Fibroblast of villous mesenchyme (primary cell): ENCODE measurements at regions not wholly inside any gene's neighbourhood (a gene's known extent, or its start where the extent isn't known, plus 50 kb on each side); places are given as distances from the start of the nearest gene placed in this dataset.
A peak's percentile ranks its signal among the peaks of the same experiment; 100 is the strongest.

Experiments used
- DNase-seq: peaks from one replicate; pipeline ENCODE4 v3.0.0-alpha.2; 2010; ENCODE audit warnings: low read depth
- H3K4me3 ChIP-seq: 2 replicates; pipeline ENCODE4 v1.5.1; 2011; ENCODE audit warnings: low read depth, mild to moderate bottlenecking, low read length
- TF ChIP-seq, protein P1 (sequence below): IDR thresholded peaks from 2 replicates; pipeline ENCODE4 v1.5.1; 2012; ENCODE audit warnings: low read depth, mild to moderate bottlenecking, low read length; ENCODE audit not compliant: insufficient read depth

DNA sequence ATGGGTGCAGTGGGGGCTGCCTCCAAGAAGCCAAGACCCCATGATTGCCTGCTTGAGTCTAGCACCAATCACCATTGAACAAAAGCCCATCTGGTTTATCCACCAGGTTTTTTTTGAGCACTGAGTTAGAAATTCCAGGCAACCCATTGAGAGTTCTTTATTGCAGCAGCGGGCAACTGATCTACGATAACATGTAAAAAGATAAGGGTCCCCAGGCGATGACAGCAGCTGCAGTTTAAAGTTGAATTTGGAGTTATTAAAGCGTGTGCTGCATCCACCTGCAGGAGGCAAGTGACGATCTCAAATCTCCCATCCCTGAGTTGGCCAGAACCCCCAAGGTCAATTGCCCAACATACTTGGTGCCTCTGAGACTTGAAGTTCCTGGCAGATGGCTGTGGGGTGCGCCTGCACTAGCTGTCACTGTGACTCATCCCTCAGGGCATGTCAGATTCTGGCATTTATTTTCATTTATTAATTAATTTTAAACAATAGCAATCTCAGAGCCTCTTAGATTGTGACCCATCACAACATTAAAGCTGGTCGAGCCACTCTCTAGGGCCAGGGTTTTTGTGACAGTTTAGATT, 290.4 kb upstream of the SULF2 start:
- no peak for DNase-seq
- TF ChIP-seq, protein P1, sequence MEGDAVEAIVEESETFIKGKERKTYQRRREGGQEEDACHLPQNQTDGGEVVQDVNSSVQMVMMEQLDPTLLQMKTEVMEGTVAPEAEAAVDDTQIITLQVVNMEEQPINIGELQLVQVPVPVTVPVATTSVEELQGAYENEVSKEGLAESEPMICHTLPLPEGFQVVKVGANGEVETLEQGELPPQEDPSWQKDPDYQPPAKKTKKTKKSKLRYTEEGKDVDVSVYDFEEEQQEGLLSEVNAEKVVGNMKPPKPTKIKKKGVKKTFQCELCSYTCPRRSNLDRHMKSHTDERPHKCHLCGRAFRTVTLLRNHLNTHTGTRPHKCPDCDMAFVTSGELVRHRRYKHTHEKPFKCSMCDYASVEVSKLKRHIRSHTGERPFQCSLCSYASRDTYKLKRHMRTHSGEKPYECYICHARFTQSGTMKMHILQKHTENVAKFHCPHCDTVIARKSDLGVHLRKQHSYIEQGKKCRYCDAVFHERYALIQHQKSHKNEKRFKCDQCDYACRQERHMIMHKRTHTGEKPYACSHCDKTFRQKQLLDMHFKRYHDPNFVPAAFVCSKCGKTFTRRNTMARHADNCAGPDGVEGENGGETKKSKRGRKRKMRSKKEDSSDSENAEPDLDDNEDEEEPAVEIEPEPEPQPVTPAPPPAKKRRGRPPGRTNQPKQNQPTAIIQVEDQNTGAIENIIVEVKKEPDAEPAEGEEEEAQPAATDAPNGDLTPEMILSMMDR, result no peak
- no peak overlapping the region for H3K4me3 ChIP-seq

DNA sequence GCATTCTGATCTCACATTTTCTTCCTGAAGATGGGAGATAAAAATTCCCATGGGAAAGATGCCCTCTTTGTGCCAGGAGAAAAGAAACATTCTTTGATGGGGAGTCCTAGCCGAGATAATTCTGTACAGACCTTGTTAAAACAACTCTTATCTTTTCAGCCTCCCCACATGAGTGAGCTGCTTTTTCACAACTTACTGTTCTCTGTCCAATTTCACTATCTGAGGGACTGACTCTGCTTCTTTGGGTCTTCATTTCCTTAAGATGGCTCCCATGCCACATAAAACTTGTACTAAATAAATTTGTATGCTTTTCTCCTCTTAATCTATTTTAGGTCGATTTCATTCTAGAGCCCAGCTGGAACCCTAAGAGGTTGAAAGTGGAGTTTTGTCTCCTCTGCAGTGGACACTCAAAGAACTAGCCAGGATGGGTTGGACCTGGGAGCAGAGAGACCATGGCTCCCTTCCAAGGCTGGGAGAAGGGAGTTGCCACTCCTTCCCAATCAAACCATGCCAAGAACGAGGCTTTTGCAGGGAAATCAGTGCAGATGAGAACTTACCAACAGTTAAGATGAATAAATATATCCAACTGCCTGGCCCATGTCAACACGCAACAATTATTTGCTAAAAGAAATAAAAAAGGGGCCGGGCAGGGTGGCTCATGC, 285.8 kb upstream of the SULF2 start:
- no peak overlapping the region for H3K4me3 ChIP-seq
- peak; percentile 25 for DNase-seq
- TF ChIP-seq, protein P1, result no peak

DNA sequence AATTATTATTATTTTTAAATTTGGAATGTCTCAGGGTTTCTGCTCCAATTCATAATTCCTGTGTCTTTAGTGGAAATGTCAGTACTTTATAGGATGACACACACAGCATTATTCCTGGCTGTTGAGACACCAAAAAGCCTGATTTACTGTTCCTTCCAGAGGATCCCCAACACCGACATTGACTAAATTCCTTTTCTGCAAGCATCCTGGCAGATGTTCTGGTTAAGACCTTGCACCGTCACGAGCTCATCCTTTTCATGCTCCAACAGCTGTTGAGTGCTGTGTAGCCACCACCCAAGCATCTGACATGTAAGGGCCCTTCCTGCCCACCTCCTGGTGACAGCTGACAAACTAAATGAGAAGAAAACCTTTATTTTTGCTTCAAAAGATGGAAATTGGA, 284.3 kb upstream of the SULF2 start:
- H3K4me3 ChIP-seq, result no peak overlapping the region
- DNase-seq, result peak; percentile 38
- TF ChIP-seq, protein P1, result no peak

DNA sequence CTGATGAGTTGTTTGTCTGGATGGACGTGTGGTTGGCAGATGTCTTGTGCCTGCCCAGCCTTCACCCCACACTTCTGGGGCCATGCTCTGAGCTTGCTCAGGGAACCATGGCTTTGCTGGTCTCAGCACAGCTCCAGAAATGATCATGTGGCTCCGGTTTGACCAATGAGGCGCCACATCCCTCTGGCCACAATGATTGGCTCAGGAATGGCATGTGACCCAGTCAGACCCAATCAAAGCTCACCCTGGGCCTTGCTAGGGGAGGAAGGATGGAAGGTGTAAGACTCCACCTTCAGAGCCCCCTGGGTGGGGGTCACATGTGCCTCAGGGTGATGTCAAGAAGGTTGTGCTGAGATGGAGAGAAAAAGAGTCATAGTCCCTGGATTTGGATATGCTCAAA, 281.6 kb upstream of the SULF2 start:
- H3K4me3 ChIP-seq, result no peak overlapping the region
- TF ChIP-seq, protein P1, result no peak
- no peak for DNase-seq

DNA sequence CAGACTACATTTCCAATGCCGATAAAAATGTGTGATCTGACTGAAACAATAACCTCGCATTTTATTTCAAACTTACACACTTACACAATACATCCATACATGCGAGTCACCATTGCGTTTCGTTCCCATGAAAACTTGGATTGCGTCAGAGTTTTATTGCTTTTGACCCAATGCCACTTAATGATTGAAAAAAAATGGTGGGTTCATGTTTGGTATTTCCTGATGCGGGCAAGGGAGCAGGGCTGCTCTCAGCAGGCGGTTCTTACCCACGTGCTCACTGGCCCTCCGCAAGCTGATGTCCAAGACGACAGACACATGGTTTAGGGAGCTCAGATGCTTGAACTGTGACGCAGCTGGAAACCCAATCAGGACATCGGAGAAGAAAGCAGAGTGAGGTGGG, 281.0 kb upstream of the SULF2 start:
- no peak overlapping the region for H3K4me3 ChIP-seq
- TF ChIP-seq, protein P1, result no peak
- DNase-seq, result peak; percentile 82

DNA sequence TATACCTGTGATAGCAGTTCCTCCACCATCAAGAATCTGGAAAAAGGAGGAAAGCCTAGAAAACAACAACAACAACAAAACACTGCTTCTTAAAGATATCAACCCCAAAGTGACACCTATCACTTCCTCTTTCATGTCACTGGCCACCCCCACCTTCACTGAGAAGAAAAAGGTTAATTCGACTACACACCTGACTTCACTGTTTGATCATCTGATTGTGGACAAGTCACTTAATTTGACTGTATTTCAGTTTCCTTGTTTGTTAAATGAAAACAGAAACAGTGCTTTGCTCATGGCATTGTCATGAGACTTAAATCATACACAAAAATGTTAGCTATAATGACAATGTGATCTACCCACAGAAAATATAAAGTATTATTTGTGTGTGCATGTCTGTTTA, 280.6 kb upstream of the SULF2 start:
- H3K4me3 ChIP-seq, result no peak overlapping the region
- DNase-seq, result no peak
- TF ChIP-seq, protein P1, result no peak

DNA sequence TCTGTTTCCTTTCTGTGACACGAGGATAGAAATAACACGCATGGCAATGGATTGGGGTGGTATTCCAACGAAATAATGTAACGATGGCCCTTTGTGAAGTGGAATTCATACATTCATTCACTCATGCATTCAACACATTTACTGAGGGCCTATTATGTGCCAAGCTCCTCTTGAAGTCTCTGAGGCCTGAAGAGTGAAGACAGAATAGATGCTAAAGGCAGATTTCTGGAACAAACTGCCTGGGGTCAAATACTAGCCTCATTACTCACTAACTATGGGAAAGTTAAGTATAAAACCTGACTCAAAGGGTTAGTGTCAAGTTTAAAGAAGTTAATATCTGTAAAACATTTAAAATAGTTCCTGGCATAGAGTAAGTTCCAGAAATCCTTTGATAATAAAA, 279.6 kb upstream of the SULF2 start:
- peak; percentile 71 for DNase-seq
- no peak overlapping the region for H3K4me3 ChIP-seq
- TF ChIP-seq, protein P1, result no peak
